ENCODE measurements at regions not wholly inside any gene's neighbourhood (a gene's known extent, or its start where the extent isn't known, plus 50 kb on each side); places are given as distances from the start of the nearest gene placed in this dataset.

GRCh38 chr2:34266908-34267697, 668.0 kb upstream of the FAM98A start:
- no peak for TF ChIP-seq CTCF (IDR thresholded peaks at IDR 0.05; ENCODE audit: extremely low read depth, missing control alignments)
- no peak for DNase-seq (ENCODE audit: low spot score)

- no peak for DNase-seq (ENCODE audit: low spot score)
- no peak for TF ChIP-seq CTCF (IDR thresholded peaks at IDR 0.05; ENCODE audit: extremely low read depth, missing control alignments)
Observed at GRCh38 chr2:34261701-34262100, 662.6 kb upstream of the FAM98A start.

GRCh38 chr2:34254272-34254878, 655.3 kb upstream of the FAM98A start:
- no peak for TF ChIP-seq CTCF (IDR thresholded peaks at IDR 0.05; ENCODE audit: extremely low read depth, missing control alignments)
- DNase-seq (ENCODE audit: low spot score), result no peak

GRCh38 chr2:34252111-34252510, 653.0 kb upstream of the FAM98A start:
- DNase-seq (ENCODE audit: low spot score), result no peak
- TF ChIP-seq CTCF (IDR thresholded peaks at IDR 0.05; ENCODE audit: extremely low read depth, missing control alignments), result no peak

- no peak for DNase-seq (ENCODE audit: low spot score)
- TF ChIP-seq CTCF (IDR thresholded peaks at IDR 0.05; ENCODE audit: extremely low read depth, missing control alignments), result no peak
Observed at GRCh38 chr2:34251578-34251977, 652.5 kb upstream of the FAM98A start.

GRCh38 chr2:34244195-34244594, 645.1 kb upstream of the FAM98A start:
- TF ChIP-seq CTCF (IDR thresholded peaks at IDR 0.05; ENCODE audit: extremely low read depth, missing control alignments), result no peak
- no peak for DNase-seq (ENCODE audit: low spot score)

GRCh38 chr2:34242763-34243123, 643.6 kb upstream of the FAM98A start:
- no peak for TF ChIP-seq CTCF (IDR thresholded peaks at IDR 0.05; ENCODE audit: extremely low read depth, missing control alignments)
- no peak for DNase-seq (ENCODE audit: low spot score)
